ENCODE measurements at regions not wholly inside any gene's neighbourhood (a gene's known extent, or its start where the extent isn't known, plus 50 kb on each side); places are given as distances from the start of the nearest gene placed in this dataset.

DNA sequence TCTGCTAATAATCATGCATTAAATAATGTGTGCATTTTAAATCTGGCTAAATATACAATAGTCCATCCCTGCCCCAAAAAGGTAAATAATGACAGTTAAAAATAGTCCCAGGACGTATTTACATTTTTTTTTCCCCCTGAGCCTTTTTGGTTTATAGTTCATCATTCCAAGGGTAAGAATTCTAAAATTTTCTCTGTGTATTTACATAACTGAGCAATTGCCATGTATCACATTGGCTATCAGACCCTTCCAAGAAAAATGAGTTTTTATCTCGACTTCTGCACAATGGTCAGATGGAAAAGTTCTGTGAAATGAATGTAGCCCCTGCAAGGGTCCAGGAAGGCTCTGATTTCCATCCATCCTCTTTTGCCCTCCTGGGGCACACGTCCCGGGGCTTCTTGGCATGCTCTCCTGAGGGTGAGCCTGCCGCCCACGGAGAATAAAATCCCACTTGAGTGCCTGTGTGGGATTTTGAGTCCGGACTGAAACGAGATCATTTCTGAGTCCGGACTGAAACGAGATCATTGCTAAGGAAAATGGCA, 94.1 kb upstream of the ANO1 start:
- TF ChIP-seq POLR2A (IDR thresholded peaks at IDR 0.05; ENCODE audit: low read depth, low read length), result no peak
- no peak for TF ChIP-seq TAF1 (IDR thresholded peaks at IDR 0.05; ENCODE audit: low read depth, low read length)
- no peak for TF ChIP-seq POLR2AphosphoS5 (IDR thresholded peaks at IDR 0.05; ENCODE audit: low read depth, low read length)
- no peak for TF ChIP-seq SPI1 (IDR thresholded peaks at IDR 0.05; ENCODE audit: low read depth, low read length)
- TF ChIP-seq PAX5 (IDR thresholded peaks at IDR 0.05; ENCODE audit: insufficient read depth, low read length, severe bottlenecking), result no peak

All from GM12891 (cell line).